GM10248 (cell line): ENCODE measurements at regions not wholly inside any gene's neighbourhood (a gene's known extent, or its start where the extent isn't known, plus 50 kb on each side); places are given as distances from the start of the nearest gene placed in this dataset.

Experiments
- CTCF ChIA-PET: fragments of 300-600 bp; sonication (Branson Sonifier 250); formaldehyde crosslinking; extraction: SDS; loops from one replicate; lab custom pipeline; 2021; ENCODE audit warnings: antibody characterized with exemption; lab: Yijun Ruan, JAX
- POLR2A ChIA-PET: fragments of 350-650 bp; sonication (Branson Sonifier 250); formaldehyde crosslinking; extraction: SDS; loops from one replicate; lab custom pipeline; 2020; ENCODE audit warnings: antibody characterized with exemption; lab: Yijun Ruan, JAX
- DNase-seq: peaks from one replicate; pipeline ENCODE4 v3.0.0; 2012; ENCODE audit errors: extremely low spot score
- TF ChIP-seq, protein P1 (sequence below): IDR thresholded peaks from 2 replicates; pipeline ENCODE4 v1.5.1; 2012; ENCODE audit warnings: mild to moderate bottlenecking, low read depth; ENCODE audit errors: extremely low read depth, missing control alignments, control extremely low read depth

DNA sequence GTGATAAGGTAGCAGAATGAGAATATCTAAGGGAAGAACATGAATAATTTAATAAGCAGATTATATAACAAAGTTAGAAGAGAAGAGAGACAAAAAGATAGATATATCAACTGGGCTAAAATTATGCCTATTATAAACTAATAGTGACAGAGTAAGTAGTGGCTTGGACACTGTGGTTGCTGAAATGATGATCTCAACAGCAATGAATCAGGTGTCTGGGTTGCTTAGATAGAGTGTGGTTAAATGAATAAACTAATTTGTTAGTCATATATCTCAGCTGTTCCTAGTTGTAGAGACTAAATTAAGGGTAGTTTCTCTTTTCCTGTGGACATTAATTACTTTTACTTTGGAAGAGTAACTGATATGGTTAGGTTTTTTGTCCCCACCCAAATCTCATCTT is 1485.4 kb upstream of the CELF4 start:
- ChIA-PET POLR2A (no interaction called here), CTCF (no interaction called here)
- TF ChIP-seq, protein P1, sequence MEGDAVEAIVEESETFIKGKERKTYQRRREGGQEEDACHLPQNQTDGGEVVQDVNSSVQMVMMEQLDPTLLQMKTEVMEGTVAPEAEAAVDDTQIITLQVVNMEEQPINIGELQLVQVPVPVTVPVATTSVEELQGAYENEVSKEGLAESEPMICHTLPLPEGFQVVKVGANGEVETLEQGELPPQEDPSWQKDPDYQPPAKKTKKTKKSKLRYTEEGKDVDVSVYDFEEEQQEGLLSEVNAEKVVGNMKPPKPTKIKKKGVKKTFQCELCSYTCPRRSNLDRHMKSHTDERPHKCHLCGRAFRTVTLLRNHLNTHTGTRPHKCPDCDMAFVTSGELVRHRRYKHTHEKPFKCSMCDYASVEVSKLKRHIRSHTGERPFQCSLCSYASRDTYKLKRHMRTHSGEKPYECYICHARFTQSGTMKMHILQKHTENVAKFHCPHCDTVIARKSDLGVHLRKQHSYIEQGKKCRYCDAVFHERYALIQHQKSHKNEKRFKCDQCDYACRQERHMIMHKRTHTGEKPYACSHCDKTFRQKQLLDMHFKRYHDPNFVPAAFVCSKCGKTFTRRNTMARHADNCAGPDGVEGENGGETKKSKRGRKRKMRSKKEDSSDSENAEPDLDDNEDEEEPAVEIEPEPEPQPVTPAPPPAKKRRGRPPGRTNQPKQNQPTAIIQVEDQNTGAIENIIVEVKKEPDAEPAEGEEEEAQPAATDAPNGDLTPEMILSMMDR, result no peak
- no peak for DNase-seq

DNA sequence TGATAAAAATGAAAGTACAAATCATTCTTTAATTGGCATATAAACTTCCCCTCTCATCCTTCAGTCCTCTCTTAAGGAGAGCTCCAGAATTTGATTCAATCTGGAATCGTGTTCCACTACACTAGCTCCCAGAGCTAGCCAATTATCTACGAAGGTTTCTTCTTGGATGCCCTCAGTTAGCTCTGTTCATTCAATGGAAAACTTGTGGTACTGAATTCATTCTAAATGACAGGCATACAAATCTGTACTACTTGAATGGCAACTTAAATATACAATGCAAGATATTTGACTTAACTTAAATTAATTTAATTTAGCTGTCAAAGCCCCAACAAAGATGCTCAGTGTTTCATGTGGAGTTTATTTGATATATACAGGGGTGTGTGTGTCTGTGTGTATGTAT is 1474.2 kb upstream of the CELF4 start:
- POLR2A ChIA-PET, result no interaction called here

DNA sequence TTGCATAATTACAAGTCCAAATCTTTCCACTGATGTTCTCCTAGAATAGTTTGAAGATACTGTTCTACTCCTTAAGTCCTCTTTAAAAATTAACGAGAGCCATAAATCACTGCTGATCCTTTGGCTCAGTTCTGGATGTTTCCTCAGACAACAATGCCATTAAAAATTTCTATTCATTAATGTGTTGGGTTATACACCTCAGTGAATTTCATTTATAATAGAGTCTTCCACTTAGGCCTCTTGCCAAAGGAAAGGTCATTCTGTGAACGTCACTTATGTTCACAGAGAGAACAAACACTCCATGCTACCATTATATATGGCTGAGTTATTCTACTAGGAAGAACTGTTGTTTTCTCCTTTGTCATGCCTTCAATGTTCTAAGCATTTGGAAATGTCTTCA is 1472.3 kb upstream of the CELF4 start:
- ChIA-PET POLR2A (no interaction called here), CTCF (no interaction called here)
- DNase-seq, result no peak
- TF ChIP-seq, protein P1, result no peak

More for the DNA sequence above, 1474.2 kb upstream of the CELF4 start:
- TF ChIP-seq, protein P1, result no peak
- no peak for DNase-seq
- CTCF ChIA-PET, result no interaction called here

DNA sequence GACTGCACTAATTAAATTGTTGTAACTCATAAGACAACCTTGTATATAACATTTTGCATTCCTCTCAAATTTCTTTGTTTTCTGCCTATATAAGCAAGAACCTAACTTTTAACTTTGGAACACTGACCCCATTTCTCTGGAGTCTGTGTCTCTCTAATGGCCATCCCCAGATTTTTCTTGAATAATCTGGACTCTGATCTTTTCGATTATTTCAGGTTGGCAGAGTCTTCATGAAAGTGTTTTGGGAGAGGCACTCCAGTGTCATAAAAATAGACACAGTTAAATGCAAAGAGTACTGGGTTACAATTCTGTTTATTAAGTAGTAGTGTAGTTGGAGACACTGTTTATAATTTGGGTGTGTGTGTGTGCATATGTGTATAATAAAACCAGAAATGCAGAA is 1467.7 kb upstream of the CELF4 start:
- ChIA-PET POLR2A (no interaction called here), CTCF (interaction anchor here (0.9 kb wide), 1 partner anchor 10 kb away, joined by 3 read pairs; no protein-coding TSS in a partner anchor)
- TF ChIP-seq, protein P1, result no peak
- no peak for DNase-seq

DNA sequence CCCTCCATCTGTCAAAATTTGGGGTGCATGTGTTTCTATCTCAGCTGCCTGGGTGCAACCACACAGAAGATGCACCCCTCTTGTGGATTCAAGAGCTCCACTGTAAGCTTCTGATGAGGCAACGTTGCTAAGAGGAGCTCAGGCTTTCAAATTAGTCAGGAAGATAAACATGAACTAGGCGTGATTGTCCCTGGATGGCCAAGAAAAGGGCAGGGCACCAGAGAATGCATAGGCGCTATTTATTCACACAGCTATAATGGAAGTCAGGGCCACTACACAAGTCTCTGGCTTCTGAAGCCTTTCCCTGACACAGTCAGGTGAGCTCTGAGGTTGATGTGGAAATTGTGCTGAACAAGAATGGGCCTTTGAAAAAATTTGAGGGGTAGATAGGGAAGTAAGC is 1466.0 kb upstream of the CELF4 start:
- ChIA-PET CTCF (interaction anchor here (1.8 kb wide), 1 partner anchor 22 kb away, joined by 5 read pairs; no protein-coding TSS in a partner anchor), POLR2A (no interaction called here)
- TF ChIP-seq, protein P1, result no peak
- DNase-seq, result no peak

DNA sequence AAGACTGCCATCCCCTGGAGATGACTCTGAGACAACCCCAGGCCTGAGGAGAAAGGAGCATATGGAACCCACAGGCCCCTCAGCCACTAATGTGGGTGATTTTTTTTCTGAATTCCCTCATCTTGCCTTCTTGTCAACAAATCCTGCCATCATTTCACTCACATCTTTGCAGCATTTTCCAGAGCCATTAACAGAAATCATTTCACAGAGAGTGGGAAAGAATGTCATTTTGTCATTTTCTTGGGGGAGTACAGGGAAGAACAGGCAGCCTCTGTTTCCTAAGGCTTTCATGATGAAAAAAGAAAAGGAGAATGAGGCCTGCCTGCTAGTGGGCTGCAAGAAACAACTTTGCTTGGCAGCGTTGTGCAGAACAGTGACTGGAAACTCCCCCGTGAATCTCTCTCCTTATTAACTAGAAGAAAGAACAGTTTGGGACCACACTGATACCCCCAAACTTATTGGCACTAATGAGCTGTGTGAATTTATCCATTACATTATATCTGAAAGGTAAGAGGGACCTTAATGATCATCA is 1464.6 kb upstream of the CELF4 start:
- TF ChIP-seq, protein P1, result no peak
- no peak for DNase-seq
- CTCF ChIA-PET, result interaction anchor here (0.9 kb wide), 1 partner anchor 13 kb away, joined by 3 read pairs; no protein-coding TSS in a partner anchor
- POLR2A ChIA-PET, result no interaction called here

DNA sequence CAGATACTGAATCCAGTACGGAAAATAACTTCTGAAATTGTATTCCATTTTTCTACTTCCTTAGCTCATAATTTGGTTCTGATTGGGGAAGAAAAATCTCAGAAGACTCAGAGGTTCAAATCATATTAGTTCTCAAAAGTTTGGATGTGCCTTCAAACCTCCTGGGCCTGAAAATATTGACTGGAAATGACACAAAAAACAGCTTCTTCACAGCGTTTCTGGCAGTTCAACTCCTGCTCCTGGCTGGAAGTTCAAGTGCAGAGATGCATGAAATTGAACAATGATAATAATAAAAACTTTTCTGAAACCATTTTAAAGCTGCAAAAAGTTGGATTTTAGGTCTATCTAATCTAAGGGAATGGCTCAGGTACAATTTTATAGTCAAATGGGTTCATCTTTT is 1459.9 kb upstream of the CELF4 start:
- DNase-seq, result no peak
- TF ChIP-seq, protein P1, result no peak
- ChIA-PET CTCF (no interaction called here), POLR2A (no interaction called here)
